Caco-2 (cell line): ENCODE measurements at regions not wholly inside any gene's neighbourhood (a gene's known extent, or its start where the extent isn't known, plus 50 kb on each side); places are given as distances from the start of the nearest gene placed in this dataset.

Experiments used
- BruUV-seq: library from RNA; stranded (reverse); fragments of 400-500 nt; replicated peaks from 2 replicates; lab custom pipeline; 2021; lab: Mats Ljungman, UMichigan
- CTCF ChIA-PET: fragments of 300-600 bp; sonication (Branson Sonifier 250); formaldehyde crosslinking; loops from one replicate; lab custom pipeline; 2022; ENCODE audit warnings: antibody characterized with exemption; lab: Charles Lee
- POLR2A ChIA-PET: fragments of 300-600 bp; sonication (Branson Sonifier 250); formaldehyde crosslinking; loops from one replicate; lab custom pipeline; 2022; ENCODE audit warnings: antibody characterized with exemption; lab: Charles Lee
- DNase-seq, 2 experiments: peaks; one replicate each; pipeline versions ENCODE4 v3.0.0 to v3.0.0-alpha.2; 2020 to 2022
- H3K27me3 ChIP-seq: replicated peaks from 2 replicates; pipeline ENCODE4 v1.6.0; 2011; ENCODE audit warnings: low read length; ENCODE audit not compliant: control insufficient read depth, insufficient read depth
- H3K36me3 ChIP-seq: 2 replicates; pipeline ENCODE4 v1.5.1; 2011; ENCODE audit warnings: low read length; ENCODE audit not compliant: control insufficient read depth, insufficient read depth
- H3K4me1 ChIP-seq: fragments of 250-450 bp; sonication (Bioruptor Pico); 2 replicates; pipeline ENCODE4 v1.5.1; 2020; ENCODE audit warnings: mild to moderate bottlenecking
- H3K4me3 ChIP-seq: 2 replicates; pipeline ENCODE4 v1.5.1; 2011; ENCODE audit warnings: low read depth, mild to moderate bottlenecking, control low read depth, low read length
- H3K9me3 ChIP-seq: fragments of 250-450 bp; sonication (Bioruptor Pico); 2 replicates; pipeline ENCODE4 v1.5.1; 2020; ENCODE audit warnings: mild to moderate bottlenecking, moderate library complexity
- H3K27ac Mint-ChIP-seq: one replicate; pipeline ENCODE4 v1.8.0; 2022; ENCODE audit warnings: mixed read lengths; ENCODE audit not compliant: unreplicated experiment
- H3K27me3 Mint-ChIP-seq: one replicate; pipeline ENCODE4 v1.8.0; 2022; ENCODE audit warnings: mixed read lengths; ENCODE audit not compliant: insufficient read depth, unreplicated experiment
- H3K36me3 Mint-ChIP-seq: one replicate; pipeline ENCODE4 v1.8.0; 2022; ENCODE audit warnings: mild to moderate bottlenecking, mixed read lengths; ENCODE audit not compliant: insufficient read depth, unreplicated experiment
- H3K4me1 Mint-ChIP-seq: one replicate; pipeline ENCODE4 v1.8.0; 2022; ENCODE audit warnings: low read depth, mixed read lengths; ENCODE audit not compliant: unreplicated experiment
- H3K4me3 Mint-ChIP-seq: one replicate; pipeline ENCODE4 v1.8.0; 2022; ENCODE audit warnings: mild to moderate bottlenecking, moderate library complexity, mixed read lengths; ENCODE audit not compliant: unreplicated experiment
- H3K9me3 Mint-ChIP-seq: one replicate; pipeline ENCODE4 v1.8.0; 2022; ENCODE audit warnings: mixed read lengths; ENCODE audit not compliant: unreplicated experiment
- CTCF ChIP-seq, 2 experiments: fragments of 200-600 bp in 1 of 2; IDR thresholded peaks; 1 replicate in 1 of 2; 2 replicates in 1 of 2; pipeline versions ENCODE4 v1.5.1 to v1.8.0; 2011 to 2022; ENCODE audit warnings: antibody characterized with exemption in 1 of 2, control low read depth in 1 of 2, inconsistent platforms in 1 of 2, low read depth in 1 of 2, low read length in 1 of 2, mild to moderate bottlenecking in 1 of 2, moderate library complexity in 1 of 2; ENCODE audit not compliant: insufficient read depth in 1 of 2, severe bottlenecking in 1 of 2, unreplicated experiment in 1 of 2
- intact Hi-C: fragments of 100-400 bp; cut with micrococcal nuclease; formaldehyde crosslinking; loops from one replicate; pipeline ENCODE4 v1.10.0; 2022; ENCODE audit not compliant: unreplicated experiment

- no peaks in the 10 kb centered on the region for H3K36me3 ChIP-seq
- no peak overlapping the region for H3K27ac Mint-ChIP-seq
- ChIA-PET CTCF (no interaction called here), POLR2A (no interaction called here)
- H3K9me3 ChIP-seq = no peaks in the 10 kb centered on the region
- H3K4me1 ChIP-seq = no peaks in the 10 kb centered on the region
- H3K27me3 Mint-ChIP-seq = peaks cover 3% of the 10 kb centered on the region
- no peaks in the 10 kb centered on the region for H3K9me3 Mint-ChIP-seq
- no peak overlapping the region for H3K4me3 ChIP-seq
- no peak overlapping the region for H3K4me3 Mint-ChIP-seq
- no peaks in the 10 kb centered on the region for H3K4me1 Mint-ChIP-seq
- DNase-seq = no peak
- no peaks in the 10 kb centered on the region for H3K36me3 Mint-ChIP-seq
- BruUV-seq = no TSS peak
- TF ChIP-seq CTCF (IDR thresholded peaks at IDR 0.05; ENCODE audit: insufficient read depth in 1 of 2, low read depth in 1 of 2, low read length in 1 of 2, severe bottlenecking in 1 of 2, unreplicated experiment in 1 of 2) = no peak
- intact Hi-C loops = no loop called here
- H3K27me3 ChIP-seq = no peaks in the 10 kb centered on the region
Observed at GRCh38 chr7:19567011-19567410, 141.8 kb downstream of the POLR1F start.

- H3K4me1 Mint-ChIP-seq = no peaks in the 10 kb centered on the region
Observed at GRCh38 chr7:19565602-19566001, 143.2 kb downstream of the POLR1F start.

GRCh38 chr7:19561121-19561805, 147.6 kb downstream of the POLR1F start:
- intact Hi-C loops = no loop called here
- H3K27me3 Mint-ChIP-seq = peaks cover 3% of the 10 kb centered on the region
- ChIA-PET POLR2A (no interaction called here), CTCF (no interaction called here)
- Histone ChIP-seq H3K4me1 (no peaks in the 10 kb centered on the region), H3K4me3 (no peak overlapping the region), H3K36me3 (no peaks in the 10 kb centered on the region), H3K27me3 (no peaks in the 10 kb centered on the region), H3K9me3 (no peaks in the 10 kb centered on the region)
- H3K27ac Mint-ChIP-seq = no peak overlapping the region
- no peaks in the 10 kb centered on the region for H3K36me3 Mint-ChIP-seq
- no TSS peak for BruUV-seq
- TF ChIP-seq CTCF (IDR thresholded peaks at IDR 0.05; ENCODE audit: insufficient read depth in 1 of 2, low read depth in 1 of 2, low read length in 1 of 2, severe bottlenecking in 1 of 2, unreplicated experiment in 1 of 2) = no peak
- H3K4me1 Mint-ChIP-seq = no peaks in the 10 kb centered on the region
- DNase-seq = no peak
- H3K9me3 Mint-ChIP-seq = no peaks in the 10 kb centered on the region
- H3K4me3 Mint-ChIP-seq = no peak overlapping the region

More at GRCh38 chr7:19565602-19566001, 143.2 kb downstream of the POLR1F start:
- H3K9me3 ChIP-seq = no peaks in the 10 kb centered on the region
- Mint-ChIP-seq H3K36me3 (no peaks in the 10 kb centered on the region), H3K4me3 (no peak overlapping the region), H3K27me3 (peaks cover 6% of the 10 kb centered on the region), H3K9me3 (no peaks in the 10 kb centered on the region), H3K27ac (no peak overlapping the region)
- ChIA-PET CTCF (no interaction called here), POLR2A (no interaction called here)
- DNase-seq = no peak
- TF ChIP-seq CTCF (IDR thresholded peaks at IDR 0.05; ENCODE audit: insufficient read depth in 1 of 2, low read depth in 1 of 2, low read length in 1 of 2, severe bottlenecking in 1 of 2, unreplicated experiment in 1 of 2) = no peak
- H3K36me3 ChIP-seq = no peaks in the 10 kb centered on the region
- no TSS peak for BruUV-seq
- H3K4me3 ChIP-seq = no peak overlapping the region
- intact Hi-C loops = no loop called here
- no peaks in the 10 kb centered on the region for H3K27me3 ChIP-seq
- no peaks in the 10 kb centered on the region for H3K4me1 ChIP-seq
